Osteocyte (in vitro differentiated cells): ENCODE measurements at regions not wholly inside any gene's neighbourhood (a gene's known extent, or its start where the extent isn't known, plus 50 kb on each side); places are given as distances from the start of the nearest gene placed in this dataset.

Experiments
- DNase-seq: peaks from one replicate; pipeline ENCODE4 v3.0.0; 2021; ENCODE audit warnings: mixed read lengths; ENCODE audit not compliant: unreplicated experiment; ENCODE audit errors: extremely low spot score
- H3K27ac Mint-ChIP-seq: one replicate; pipeline ENCODE4 v1.8.0; 2021; ENCODE audit warnings: mild to moderate bottlenecking, mixed read lengths; ENCODE audit not compliant: unreplicated experiment
- H3K27me3 Mint-ChIP-seq: one replicate; pipeline ENCODE4 v1.8.0; 2021; ENCODE audit warnings: mixed read lengths; ENCODE audit not compliant: unreplicated experiment
- H3K36me3 Mint-ChIP-seq: one replicate; pipeline ENCODE4 v1.8.0; 2021; ENCODE audit warnings: mixed read lengths; ENCODE audit not compliant: unreplicated experiment
- H3K4me1 Mint-ChIP-seq: one replicate; pipeline ENCODE4 v1.8.0; 2021; ENCODE audit warnings: mixed read lengths; ENCODE audit not compliant: unreplicated experiment
- H3K4me3 Mint-ChIP-seq: one replicate; pipeline ENCODE4 v1.8.0; 2021; ENCODE audit warnings: mild to moderate bottlenecking, moderate library complexity, mixed read lengths; ENCODE audit not compliant: unreplicated experiment
- H3K9me3 Mint-ChIP-seq: one replicate; pipeline ENCODE4 v1.8.0; 2021; ENCODE audit warnings: mixed read lengths; ENCODE audit not compliant: unreplicated experiment
- CTCF ChIP-seq: fragments of 200-600 bp; sonication (generic); IDR thresholded peaks from 2 replicates; pipeline ENCODE4 v1.5.0; 2021; ENCODE audit warnings: antibody characterized with exemption, mild to moderate bottlenecking, moderate library complexity

- Mint-ChIP-seq H3K4me1 (no peaks in the 10 kb centered on the region), H3K27ac (no peak overlapping the region), H3K27me3 (peaks cover 52% of the 10 kb centered on the region), H3K4me3 (no peak overlapping the region), H3K9me3 (peaks cover 10% of the 10 kb centered on the region), H3K36me3 (no peaks in the 10 kb centered on the region)
- TF ChIP-seq CTCF: no peak
- no peak for DNase-seq
Observed at GRCh38 chr20:24718277-24718676, 230.8 kb upstream of the CST7 start.

GRCh38 chr20:24718696-24719095 lies 230.4 kb upstream of the CST7 start:
- Mint-ChIP-seq H3K36me3 (no peaks in the 10 kb centered on the region), H3K9me3 (peaks cover 6% of the 10 kb centered on the region), H3K4me3 (no peak overlapping the region), H3K27ac (no peak overlapping the region), H3K27me3 (peaks cover 51% of the 10 kb centered on the region), H3K4me1 (no peaks in the 10 kb centered on the region)
- DNase-seq: peak; percentile 42
- TF ChIP-seq CTCF: no peak

- H3K36me3 Mint-ChIP-seq: no peaks in the 10 kb centered on the region
- peak; percentile 32 for DNase-seq
- no peak for TF ChIP-seq CTCF
- no peak overlapping the region for H3K27ac Mint-ChIP-seq
- no peak overlapping the region for H3K4me3 Mint-ChIP-seq
- no peaks in the 10 kb centered on the region for H3K4me1 Mint-ChIP-seq
- H3K9me3 Mint-ChIP-seq: no peaks in the 10 kb centered on the region
- H3K27me3 Mint-ChIP-seq: peaks cover 50% of the 10 kb centered on the region
Observed at GRCh38 chr20:24720957-24721356, 228.1 kb upstream of the CST7 start.

GRCh38 chr20:24721891-24722568 lies 227.0 kb upstream of the CST7 start:
- no peak overlapping the region for H3K27ac Mint-ChIP-seq
- H3K9me3 Mint-ChIP-seq: no peaks in the 10 kb centered on the region
- H3K36me3 Mint-ChIP-seq: no peaks in the 10 kb centered on the region
- H3K27me3 Mint-ChIP-seq: peaks cover 41% of the 10 kb centered on the region
- no peak overlapping the region for H3K4me3 Mint-ChIP-seq
- no peaks in the 10 kb centered on the region for H3K4me1 Mint-ChIP-seq
- no peak for TF ChIP-seq CTCF
- peak; percentile 36 for DNase-seq

GRCh38 chr20:24722586-24722985 lies 226.5 kb upstream of the CST7 start:
- no peak for TF ChIP-seq CTCF
- H3K27ac Mint-ChIP-seq: no peak overlapping the region
- DNase-seq: peak; percentile 17
- H3K36me3 Mint-ChIP-seq: no peaks in the 10 kb centered on the region
- no peaks in the 10 kb centered on the region for H3K9me3 Mint-ChIP-seq
- no peak overlapping the region for H3K4me3 Mint-ChIP-seq
- peaks cover 36% of the 10 kb centered on the region for H3K27me3 Mint-ChIP-seq
- H3K4me1 Mint-ChIP-seq: no peaks in the 10 kb centered on the region
